ENCODE measurements at regions not wholly inside any gene's neighbourhood (a gene's known extent, or its start where the extent isn't known, plus 50 kb on each side); places are given as distances from the start of the nearest gene placed in this dataset.

- no peak overlapping the region for H3K27ac ChIP-seq
- no peaks in the 10 kb centered on the region for H3K27me3 ChIP-seq
- H3K36me3 ChIP-seq (replicated peaks in 1 of 2): no peaks in the 10 kb centered on the region
- no peak overlapping the region for H3K4me3 ChIP-seq
- intact Hi-C loops (cut with DNase I): no loop called here
- no peaks in the 10 kb centered on the region for H3K4me1 ChIP-seq (replicated peaks in 1 of 2)
- WGBS, 4 donors: 25 to 37% (median 29%) methylated on average over 2 of the region's 2 CpGs
- no peak for DNase-seq
- TF ChIP-seq CTCF (IDR thresholded peaks at IDR 0.05) (no peak), POLR2A (IDR thresholded peaks at IDR 0.05) (no peak)
- no peaks in the 10 kb centered on the region for H3K9me3 ChIP-seq (replicated peaks in 1 of 3)
Measured at GRCh38 chr20:55166063-55166462, 690.7 kb downstream of the DOK5 start.

GRCh38 chr20:55160996-55161395 lies 685.6 kb downstream of the DOK5 start:
- intact Hi-C loops (cut with DNase I): no loop called here
- Histone ChIP-seq H3K27ac (no peak overlapping the region), H3K4me1 (replicated peaks in 1 of 2) (no peaks in the 10 kb centered on the region), H3K36me3 (replicated peaks in 1 of 2) (no peaks in the 10 kb centered on the region), H3K4me3 (no peak overlapping the region), H3K9me3 (replicated peaks in 1 of 3) (no peaks in the 10 kb centered on the region), H3K27me3 (no peaks in the 10 kb centered on the region)
- TF ChIP-seq POLR2A (IDR thresholded peaks at IDR 0.05) (no peak), CTCF (IDR thresholded peaks at IDR 0.05) (no peak)
- no peak for DNase-seq
- WGBS, 4 donors: 70 to 100% (median 76%) methylated on average over 1 of the region's 1 CpG

GRCh38 chr20:55160037-55160436 lies 684.6 kb downstream of the DOK5 start:
- no peaks in the 10 kb centered on the region for H3K27me3 ChIP-seq
- WGBS, 4 donors: 12 to 29% (median 19%) methylated on average over 3 of the region's 3 CpGs
- H3K4me1 ChIP-seq (replicated peaks in 1 of 2): no peaks in the 10 kb centered on the region
- TF ChIP-seq POLR2A (IDR thresholded peaks at IDR 0.05): no peak
- no peak for TF ChIP-seq CTCF (IDR thresholded peaks at IDR 0.05)
- H3K27ac ChIP-seq: no peak overlapping the region
- no peaks in the 10 kb centered on the region for H3K36me3 ChIP-seq (replicated peaks in 1 of 2)
- H3K9me3 ChIP-seq (replicated peaks in 1 of 3): no peaks in the 10 kb centered on the region
- intact Hi-C loops (cut with DNase I): no loop called here
- DNase-seq: no peak
- H3K4me3 ChIP-seq: no peak overlapping the region

- intact Hi-C loops (cut with DNase I): no loop called here
- H3K36me3 ChIP-seq (replicated peaks in 1 of 2): no peaks in the 10 kb centered on the region
- no peaks in the 10 kb centered on the region for H3K4me1 ChIP-seq (replicated peaks in 1 of 2)
- H3K4me3 ChIP-seq: no peak overlapping the region
- H3K9me3 ChIP-seq (replicated peaks in 1 of 3): no peaks in the 10 kb centered on the region
- TF ChIP-seq CTCF (IDR thresholded peaks at IDR 0.05) (no peak), POLR2A (IDR thresholded peaks at IDR 0.05) (no peak)
- no peak for DNase-seq
- 70 to 79% (median 71%) methylated on average over 3 of the region's 3 CpGs for WGBS, 4 donors
- no peaks in the 10 kb centered on the region for H3K27me3 ChIP-seq
- no peak overlapping the region for H3K27ac ChIP-seq
Measured at GRCh38 chr20:55159230-55159629, 683.8 kb downstream of the DOK5 start.
